Activated CD4-positive, alpha-beta T cell treated with anti-CD3 and anti-CD28 coated beads, Interleukin-2, Interleukin-4, amounts not matched to agents 100 ng/mL and 50 ng/mL, durations not matched to agents 16 hours and 8 hours (primary cell): ENCODE measurements at regions not wholly inside any gene's neighbourhood (a gene's known extent, or its start where the extent isn't known, plus 50 kb on each side); places are given as distances from the start of the nearest gene placed in this dataset.

Experiments
- DNase-seq: peaks from one replicate; pipeline ENCODE4 v3.0.0-alpha.2; 2020; ENCODE audit warnings: low spot score

DNA sequence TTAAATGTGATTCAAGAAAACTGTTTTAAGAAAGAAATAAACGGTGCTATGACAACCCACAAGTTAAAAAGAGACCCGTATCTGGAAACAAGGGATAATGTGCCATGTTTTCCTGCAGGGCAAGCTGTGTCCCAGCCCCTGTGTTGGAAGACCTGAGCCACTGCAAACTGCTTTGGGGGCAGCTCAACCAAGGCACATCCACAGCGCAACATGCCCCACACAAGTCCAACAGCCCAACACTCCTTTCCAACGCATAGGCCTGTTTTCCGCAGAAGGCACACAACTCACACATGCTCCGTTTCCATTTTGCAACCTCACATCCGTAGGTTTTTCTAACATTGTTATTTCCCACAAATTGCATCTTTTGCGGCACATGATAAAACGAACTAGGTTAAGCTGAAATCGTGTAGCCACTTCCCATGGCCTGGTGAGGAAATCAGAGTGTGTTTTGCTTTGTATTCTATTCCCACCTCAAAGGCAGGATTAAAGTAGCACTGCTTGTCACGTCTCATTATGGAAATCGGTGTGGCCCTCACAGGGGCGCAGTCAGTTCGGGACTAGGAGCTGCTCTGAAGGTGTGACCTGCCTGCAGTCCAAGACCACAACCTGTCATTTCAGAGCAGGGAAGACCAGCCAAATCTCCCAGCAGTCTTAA lies 50.5 kb upstream of the ZNF516 start:
- no peak for DNase-seq

DNA sequence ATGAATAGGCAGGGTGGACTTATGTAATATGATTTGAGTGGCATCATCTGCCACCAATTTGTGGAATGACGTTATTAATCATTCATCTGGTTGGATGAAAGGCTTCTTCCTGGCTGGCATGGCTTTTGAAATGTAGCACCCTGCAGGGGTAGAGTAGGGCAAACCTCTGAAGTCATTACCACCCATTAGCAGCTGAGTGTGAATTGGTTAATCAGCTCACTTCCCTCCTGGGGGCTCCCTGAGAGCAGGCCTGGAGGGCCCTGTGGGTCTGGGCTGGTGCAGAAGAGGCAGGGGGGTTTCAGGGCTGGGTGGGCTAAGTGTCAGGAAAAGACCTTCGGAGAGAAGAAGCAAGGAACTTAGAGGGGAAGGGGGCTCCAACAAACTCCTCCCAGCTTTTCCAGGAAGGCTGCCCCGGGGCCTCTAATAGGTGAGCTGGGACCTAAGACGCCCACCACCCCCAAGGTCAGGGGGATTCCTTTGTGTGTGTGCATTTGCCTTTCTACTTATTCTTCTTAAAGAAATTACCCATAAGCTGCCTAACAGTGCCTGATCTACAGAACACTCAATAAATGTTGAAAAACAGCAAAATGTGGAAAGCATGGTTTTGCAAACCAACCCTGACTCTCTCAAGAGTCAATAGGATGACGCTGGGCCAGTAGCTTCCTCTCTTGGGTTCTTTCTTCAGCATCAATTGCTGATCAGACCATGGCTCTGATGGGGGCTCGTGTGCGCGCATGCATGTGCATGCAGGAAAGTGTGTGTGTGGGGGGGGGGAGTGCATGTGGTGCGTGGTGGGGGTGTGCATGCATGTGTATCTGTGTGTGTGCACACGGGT lies 49.7 kb upstream of the ZNF516 start:
- no peak for DNase-seq
